C4-2B (cell line): ENCODE measurements at regions not wholly inside any gene's neighbourhood (a gene's known extent, or its start where the extent isn't known, plus 50 kb on each side); places are given as distances from the start of the nearest gene placed in this dataset.

Source experiments
- ZFX ChIP-seq: fragments of 450-650 bp; IDR thresholded peaks from 2 replicates; pipeline ENCODE4 v1.6.1; 2017
- TF ChIP-seq, protein P1 (sequence below): fragments of 450-650 bp; conservative IDR thresholded peaks from 2 replicates; pipeline ENCODE4 v1.5.1; 2017; ENCODE audit warnings: mild to moderate bottlenecking

DNA sequence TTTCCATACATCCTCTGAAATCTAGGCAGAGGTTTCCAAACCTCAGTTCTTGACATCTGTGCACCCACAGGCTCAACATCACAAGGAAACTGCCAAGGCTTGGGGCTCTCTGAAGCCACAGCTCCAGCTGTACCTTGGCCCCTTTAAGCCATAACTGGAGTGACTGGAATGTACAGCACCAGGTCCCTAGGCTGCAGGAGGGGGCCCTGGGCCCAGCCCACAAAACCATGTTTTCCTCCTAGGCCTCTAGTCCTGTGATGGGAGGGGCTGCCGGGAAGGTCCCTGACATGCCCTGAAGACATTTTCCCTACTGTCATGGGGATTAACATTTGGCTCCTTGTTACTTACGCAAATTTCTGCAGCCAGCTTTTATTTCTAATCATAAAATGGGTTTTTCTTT lies 1093.0 kb upstream of the PCDH9 start:
- TF ChIP-seq, protein P1, sequence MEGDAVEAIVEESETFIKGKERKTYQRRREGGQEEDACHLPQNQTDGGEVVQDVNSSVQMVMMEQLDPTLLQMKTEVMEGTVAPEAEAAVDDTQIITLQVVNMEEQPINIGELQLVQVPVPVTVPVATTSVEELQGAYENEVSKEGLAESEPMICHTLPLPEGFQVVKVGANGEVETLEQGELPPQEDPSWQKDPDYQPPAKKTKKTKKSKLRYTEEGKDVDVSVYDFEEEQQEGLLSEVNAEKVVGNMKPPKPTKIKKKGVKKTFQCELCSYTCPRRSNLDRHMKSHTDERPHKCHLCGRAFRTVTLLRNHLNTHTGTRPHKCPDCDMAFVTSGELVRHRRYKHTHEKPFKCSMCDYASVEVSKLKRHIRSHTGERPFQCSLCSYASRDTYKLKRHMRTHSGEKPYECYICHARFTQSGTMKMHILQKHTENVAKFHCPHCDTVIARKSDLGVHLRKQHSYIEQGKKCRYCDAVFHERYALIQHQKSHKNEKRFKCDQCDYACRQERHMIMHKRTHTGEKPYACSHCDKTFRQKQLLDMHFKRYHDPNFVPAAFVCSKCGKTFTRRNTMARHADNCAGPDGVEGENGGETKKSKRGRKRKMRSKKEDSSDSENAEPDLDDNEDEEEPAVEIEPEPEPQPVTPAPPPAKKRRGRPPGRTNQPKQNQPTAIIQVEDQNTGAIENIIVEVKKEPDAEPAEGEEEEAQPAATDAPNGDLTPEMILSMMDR = no peak
- TF ChIP-seq ZFX = no peak
